HepG2 (cell line): ENCODE measurements at regions not wholly inside any gene's neighbourhood (a gene's known extent, or its start where the extent isn't known, plus 50 kb on each side); places are given as distances from the start of the nearest gene placed in this dataset.

Source experiments
- ATAC-seq: fragments of 200-7000 bp; cut with Tn5 transposase; 3 replicates; pipeline ENCODE4 v1.9.1; 2020; ENCODE audit warnings: mild to moderate bottlenecking, moderate library complexity
- BruUV-seq: library from RNA; stranded (reverse); fragments of 400-500 nt; replicated peaks from 2 replicates; lab custom pipeline; 2021; lab: Mats Ljungman, UMichigan
- CTCF ChIA-PET: fragments of 300-600 bp; formaldehyde crosslinking; extraction: SDS; loops from one replicate; lab custom pipeline; 2021; ENCODE audit warnings: low total read pairs, inconsistent platforms, low intra/inter-chr PET ratio; lab: Yijun Ruan, JAX
- POLR2A ChIA-PET: fragments of 350-600 bp; sonication (Branson Sonifier 250); formaldehyde crosslinking; loops from one replicate; lab custom pipeline; 2020; ENCODE audit warnings: antibody characterized with exemption, inconsistent platforms; lab: Yijun Ruan, JAX
- DNase-seq: peaks from one replicate; pipeline ENCODE4 v3.0.0-alpha.2; 2015; ENCODE audit warnings: low spot score
- FAIRE-seq: peaks from 3 replicates; lab custom pipeline; 2011; peaks lifted over from hg19 to GRCh38; lab: Jason Lieb, UNC
- H2AFZ ChIP-seq: one replicate; pipeline ENCODE4 v1.6.1; 2011; ENCODE audit warnings: low read length, inconsistent platforms
- H3K27ac ChIP-seq: fragments of 300-600 bp; 3 replicates; pipeline ENCODE4 v1.8.0; 2011; ENCODE audit warnings: mixed run types, mild to moderate bottlenecking, mixed read lengths, low read length, inconsistent platforms; ENCODE audit not compliant: insufficient read depth; ENCODE audit errors: extremely low read length
- H3K27me3 ChIP-seq, 2 experiments: fragments of 200-600 bp in 1 of 2; 2 replicates in 1 of 2; 3 replicates in 1 of 2; pipeline versions ENCODE4 v1.6.0 to v1.8.0; 2011; ENCODE audit warnings: low read length in 2 of 2, mild to moderate bottlenecking in 2 of 2, moderate library complexity in 2 of 2, inconsistent platforms in 1 of 2; ENCODE audit not compliant: insufficient read depth in 2 of 2, control insufficient read depth in 1 of 2
- H3K36me3 ChIP-seq, 2 experiments: fragments of 200-600 bp in 1 of 2; replicated peaks in 1 of 2; 2 replicates in 1 of 2; 3 replicates in 1 of 2; pipeline versions ENCODE4 v1.5.1 to v1.8.0; 2011; ENCODE audit warnings: low read length in 2 of 2, inconsistent platforms in 1 of 2; ENCODE audit not compliant: insufficient read depth in 2 of 2, control insufficient read depth in 1 of 2
- H3K4me1 ChIP-seq: 2 replicates; pipeline ENCODE4 v1.5.1; 2012; ENCODE audit warnings: low read length, inconsistent platforms; ENCODE audit not compliant: insufficient read depth
- H3K4me2 ChIP-seq: 2 replicates; pipeline ENCODE4 v1.6.0; 2011; ENCODE audit warnings: low read depth, low read length, inconsistent platforms
- H3K4me3 ChIP-seq, 3 experiments: fragments of 200-600 bp in 1 of 3; sonication (generic), shearing (Covaris generic) in 1 of 3; replicated peaks in 1 of 3; 2 replicates each; pipeline ENCODE4 v1.5.1; 2011 to 2016; ENCODE audit warnings: low read length in 3 of 3, inconsistent platforms in 2 of 3, low read depth in 2 of 3, mild to moderate bottlenecking in 2 of 3, control low read depth in 1 of 3, mixed read lengths in 1 of 3; ENCODE audit not compliant: insufficient read depth in 1 of 3
- H3K79me2 ChIP-seq: one replicate; pipeline ENCODE4 v1.6.1; 2011; ENCODE audit warnings: low read length, inconsistent platforms; ENCODE audit not compliant: insufficient read depth
- H3K9ac ChIP-seq: 2 replicates; pipeline ENCODE4 v1.6.0; 2011; ENCODE audit warnings: mild to moderate bottlenecking, low read depth, low read length, inconsistent platforms; ENCODE audit not compliant: insufficient read depth
- H3K9me3 ChIP-seq: 2 replicates; pipeline ENCODE4 v1.5.1; 2012; ENCODE audit warnings: mild to moderate bottlenecking, low read length
- H4K20me1 ChIP-seq: 2 replicates; pipeline ENCODE4 v1.6.0; 2011; ENCODE audit warnings: inconsistent platforms, mild to moderate bottlenecking, low read length, moderate library complexity; ENCODE audit not compliant: insufficient read depth
- ARNT ChIP-seq: fragments of 450-650 bp; IDR thresholded peaks from 2 replicates; pipeline ENCODE4 v1.6.1; 2017
- FOSL2 ChIP-seq: sonication (generic); formaldehyde crosslinking; IDR thresholded peaks from 2 replicates; pipeline ENCODE4 v1.4.0; 2020; ENCODE audit warnings: missing genetic modification reagents
- GZF1 ChIP-seq: sonication (generic); formaldehyde crosslinking; IDR thresholded peaks from 2 replicates; pipeline ENCODE4 v1.5.1; 2020; ENCODE audit warnings: mild to moderate bottlenecking, missing genetic modification reagents
- HES4 ChIP-seq: sonication (generic); formaldehyde crosslinking; IDR thresholded peaks from 2 replicates; pipeline ENCODE4 v1.9.0; 2021; ENCODE audit warnings: mild to moderate bottlenecking, missing genetic modification reagents, borderline replicate concordance
- KDM1A ChIP-seq: IDR thresholded peaks from 2 replicates; pipeline ENCODE4 v1.6.1; 2016; ENCODE audit warnings: missing compliant biosample characterization
- MBNL3 ChIP-seq: fragments of 250-450 bp; sonication (Bioruptor Pico); conservative IDR thresholded peaks from 2 replicates; pipeline ENCODE4 v1.8.0; 2022; ENCODE audit warnings: mild to moderate bottlenecking, inconsistent platforms
- MEIS2 ChIP-seq: sonication (generic); formaldehyde crosslinking; IDR thresholded peaks from 2 replicates; pipeline ENCODE4 v1.9.0; 2021; ENCODE audit warnings: mild to moderate bottlenecking, missing genetic modification reagents
- MYC ChIP-seq: sonication (generic); formaldehyde crosslinking; IDR thresholded peaks from 2 replicates; pipeline ENCODE4 v1.9.0; 2021; ENCODE audit warnings: missing genetic modification reagents, borderline replicate concordance
- MYNN ChIP-seq: sonication (generic); formaldehyde crosslinking; IDR thresholded peaks from 2 replicates; pipeline ENCODE4 v1.4.0; 2020; ENCODE audit warnings: mild to moderate bottlenecking, low read depth, missing genetic modification reagents
- NCOA1 ChIP-seq: sonication (generic); formaldehyde crosslinking; IDR thresholded peaks from 2 replicates; pipeline ENCODE4 v1.9.0; 2021; ENCODE audit warnings: missing genetic modification reagents
- NFE2 ChIP-seq: sonication (generic); formaldehyde crosslinking; IDR thresholded peaks from 2 replicates; pipeline ENCODE4 v1.4.0; 2020; ENCODE audit warnings: missing genetic modification reagents
- NFIB ChIP-seq: sonication (generic); formaldehyde crosslinking; IDR thresholded peaks from 2 replicates; pipeline ENCODE4 v1.9.0; 2021; ENCODE audit warnings: missing genetic modification reagents, mild to moderate bottlenecking, borderline replicate concordance
- USF2 ChIP-seq, 2 experiments: sonication (generic) in 1 of 2; formaldehyde crosslinking in 1 of 2; IDR thresholded peaks; 2 replicates each; pipeline versions ENCODE4 v1.5.1 to v1.6.1; 2011 to 2020; ENCODE audit warnings: borderline replicate concordance in 1 of 2, low read depth in 1 of 2, low read length in 1 of 2, mild to moderate bottlenecking in 1 of 2, missing genetic modification reagents in 1 of 2, moderate library complexity in 1 of 2
- ZBTB42 ChIP-seq: sonication (generic); formaldehyde crosslinking; IDR thresholded peaks from 2 replicates; pipeline ENCODE4 v1.5.0; 2020; ENCODE audit warnings: mild to moderate bottlenecking, missing genetic modification reagents
- ZNF17 ChIP-seq: sonication (generic); formaldehyde crosslinking; IDR thresholded peaks from 2 replicates; pipeline ENCODE4 v1.5.0; 2020; ENCODE audit warnings: mild to moderate bottlenecking, missing genetic modification reagents
- ZNF253 ChIP-seq: sonication (generic); formaldehyde crosslinking; IDR thresholded peaks from 2 replicates; pipeline ENCODE4 v1.8.0; 2022; ENCODE audit warnings: mild to moderate bottlenecking, missing genetic modification reagents, borderline replicate concordance
- ZNF331 ChIP-seq: sonication (generic); formaldehyde crosslinking; IDR thresholded peaks from 2 replicates; pipeline ENCODE4 v1.4.0; 2020; ENCODE audit warnings: missing genetic modification reagents
- ZNF644 ChIP-seq: IDR thresholded peaks from 2 replicates; pipeline ENCODE4 v1.6.1; 2016; ENCODE audit warnings: low read depth
- ZNF672 ChIP-seq: sonication (generic); formaldehyde crosslinking; IDR thresholded peaks from 2 replicates; pipeline ENCODE4 v1.8.1; 2022; ENCODE audit warnings: missing genetic modification reagents
- ZNF792 ChIP-seq: IDR thresholded peaks from 2 replicates; pipeline ENCODE4 v1.6.1; 2016
- ZNF878 ChIP-seq: sonication (generic); formaldehyde crosslinking; IDR thresholded peaks from 2 replicates; pipeline ENCODE4 v1.8.1; 2023; ENCODE audit warnings: mild to moderate bottlenecking, missing genetic modification reagents, moderate library complexity
- WGBS: methylation state at CpG from one replicate; pipeline ENCODE4 v1.1.6; 2017; ENCODE audit warnings: low lambda C conversion rate; 5-methylcytosine and 5-hydroxymethylcytosine counted together
- in situ Hi-C: cut with HindIII; loops from 2 replicates; pipeline ENCODE4 v1.10.0; 2017; ENCODE audit warnings: low pct_unique_long_range_greater_than_20kb; ENCODE audit not compliant: extremely low pct_ligation_motif_present
- intact Hi-C: fragments of 100-400 bp; cut with micrococcal nuclease; formaldehyde crosslinking; loops from one replicate; pipeline ENCODE4 v1.10.0; 2022; ENCODE audit not compliant: unreplicated experiment
- TF ChIP-seq, protein P1 (sequence below): IDR thresholded peaks from 2 replicates; pipeline ENCODE4 v1.6.1; 2016

DNA sequence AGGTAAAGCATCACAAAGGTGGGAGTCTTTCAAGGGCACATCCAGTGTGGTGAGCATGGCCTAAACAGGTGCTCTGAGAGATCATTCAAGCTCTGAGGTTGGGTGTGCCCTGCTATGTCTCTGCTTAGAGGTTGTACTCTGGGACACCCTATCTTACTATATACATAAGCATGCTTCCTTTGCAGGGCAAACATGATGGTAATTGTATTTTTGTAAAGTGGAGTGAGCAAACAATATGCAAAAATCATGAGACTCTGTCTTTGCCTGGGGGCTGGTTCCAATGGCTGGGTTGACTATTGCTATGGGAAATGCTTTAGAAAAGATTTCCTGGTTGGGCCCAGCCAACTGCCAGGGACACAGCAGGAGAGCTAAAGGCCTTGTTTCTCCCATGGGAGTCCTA lies 315.1 kb upstream of the TLE3 start (continued):
- TF ChIP-seq HES4 (no peak), NCOA1 (CRISPR knock-in tag) (no peak), ZNF878 (CRISPR knock-in tag) (no peak), MYNN (CRISPR knock-in tag) (no peak), ARNT (no peak), ZNF17 (CRISPR knock-in tag) (no peak), MEIS2 (CRISPR knock-in tag) (no peak)
- TF ChIP-seq, all 625 proteins: peak for 0

DNA sequence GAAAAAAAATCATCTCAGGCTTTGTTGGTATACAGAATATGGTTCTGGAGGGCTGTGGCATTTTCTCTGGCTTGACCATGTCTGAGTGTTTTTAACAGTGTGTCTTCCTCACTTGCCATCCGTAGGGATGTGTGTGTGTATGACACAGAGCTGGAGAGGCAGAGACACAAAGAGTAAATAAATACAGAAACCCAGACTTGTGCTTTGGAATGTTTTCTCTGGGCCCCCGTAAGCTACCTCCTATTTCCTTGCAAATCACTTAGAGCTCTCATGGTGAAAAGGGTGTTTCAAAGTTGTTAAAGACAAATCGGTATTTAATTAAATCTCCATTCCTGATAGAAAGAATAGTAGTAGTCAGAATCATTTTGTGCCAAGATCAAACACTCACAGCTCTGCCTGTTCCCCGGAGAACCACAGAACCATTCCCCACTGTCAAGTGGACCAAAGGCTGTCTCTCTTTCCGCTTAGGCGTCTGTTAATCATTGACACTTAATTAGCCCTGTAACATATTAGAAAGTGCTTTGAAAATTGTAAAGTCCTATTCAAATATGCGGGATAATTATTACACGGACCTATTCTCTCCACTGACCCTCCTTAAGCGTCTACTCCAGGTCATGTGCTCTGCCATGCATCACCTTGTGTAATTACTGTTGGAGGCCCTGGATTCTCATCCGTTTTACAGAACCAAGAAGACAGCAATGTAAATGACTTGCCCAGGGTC lies 313.6 kb upstream of the TLE3 start:
- Histone ChIP-seq H3K4me3 (no peak overlapping the region), H3K4me2 (no peak overlapping the region), H3K9me3 (no peaks in the 10 kb centered on the region), H4K20me1 (no peaks in the 10 kb centered on the region), H2AFZ (no peak overlapping the region), H3K79me2 (no peaks in the 10 kb centered on the region), H3K27ac (no peak overlapping the region), H3K36me3 (no peaks in the 10 kb centered on the region), H3K4me1 (peaks cover 9% of the 10 kb centered on the region), H3K27me3 (peaks cover 0 to 13% of the 10 kb centered on the region in 2 experiments; a peak in 3 of 5 replicates), H3K9ac (no peak overlapping the region)
- in situ Hi-C loops = no loop called here
- DNase-seq = no peak
- CTCF ChIA-PET = no interaction called here
- intact Hi-C loops = no loop called here
- POLR2A ChIA-PET = no interaction called here
- 4% methylated on average over 10 of the region's 10 CpGs for WGBS
- no TSS peak for BruUV-seq
- ATAC-seq = no peak
- FAIRE-seq = no peak
- TF ChIP-seq MBNL3 (no peak), KDM1A (CRISPR knock-in tag) (no peak), ZNF792 (CRISPR knock-in tag) (no peak), NFE2 (no peak), ZNF253 (CRISPR knock-in tag) (no peak), MYC (CRISPR knock-in tag) (no peak), FOSL2 (CRISPR knock-in tag) (no peak), ZNF644 (CRISPR knock-in tag) (no peak), ZNF331 (CRISPR knock-in tag) (no peak), ZBTB42 (CRISPR knock-in tag) (no peak), NFIB (CRISPR knock-in tag) (no peak), ZNF672 (CRISPR knock-in tag) (no peak), GZF1 (CRISPR knock-in tag) (no peak), USF2 (IDR thresholded peaks at IDR 0.05; ENCODE audit: low read depth, low read length) (no peak), USF2 (CRISPR knock-in tag; IDR thresholded peaks at IDR 0.05; ENCODE audit: borderline replicate concordance) (no peak)
- TF ChIP-seq, protein P1, sequence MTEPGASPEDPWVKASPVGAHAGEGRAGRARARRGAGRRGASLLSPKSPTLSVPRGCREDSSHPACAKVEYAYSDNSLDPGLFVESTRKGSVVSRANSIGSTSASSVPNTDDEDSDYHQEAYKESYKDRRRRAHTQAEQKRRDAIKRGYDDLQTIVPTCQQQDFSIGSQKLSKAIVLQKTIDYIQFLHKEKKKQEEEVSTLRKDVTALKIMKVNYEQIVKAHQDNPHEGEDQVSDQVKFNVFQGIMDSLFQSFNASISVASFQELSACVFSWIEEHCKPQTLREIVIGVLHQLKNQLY = no peak
